ENCODE measurements at regions not wholly inside any gene's neighbourhood (a gene's known extent, or its start where the extent isn't known, plus 50 kb on each side); places are given as distances from the start of the nearest gene placed in this dataset.

- no peak overlapping the region for H3K9ac ChIP-seq (ENCODE audit: low read length)
- no peaks in the 10 kb centered on the region for H3K9me3 ChIP-seq (ENCODE audit: low read length)
- H3K27me3 ChIP-seq (ENCODE audit: low read length): no peaks in the 10 kb centered on the region
- intact Hi-C loops (cut with micrococcal nuclease): loop anchor here (2.0 kb wide), 1 partner anchor 269 kb away; no protein-coding TSS in a partner anchor
- DNase-seq (no peak), ATAC-seq (no peak)
- H3K4me1 ChIP-seq (ENCODE audit: insufficient read depth, low read length): 0 out of 2 replicates have a peak, but pooled peaks cover 2% of the 10 kb centered on the region
- no peaks in the 10 kb centered on the region for H3F3A ChIP-seq (ENCODE audit: low read length, unreplicated experiment)
- BruUV-seq (replicated peaks): no TSS peak
- TF ChIP-seq, protein P1, sequence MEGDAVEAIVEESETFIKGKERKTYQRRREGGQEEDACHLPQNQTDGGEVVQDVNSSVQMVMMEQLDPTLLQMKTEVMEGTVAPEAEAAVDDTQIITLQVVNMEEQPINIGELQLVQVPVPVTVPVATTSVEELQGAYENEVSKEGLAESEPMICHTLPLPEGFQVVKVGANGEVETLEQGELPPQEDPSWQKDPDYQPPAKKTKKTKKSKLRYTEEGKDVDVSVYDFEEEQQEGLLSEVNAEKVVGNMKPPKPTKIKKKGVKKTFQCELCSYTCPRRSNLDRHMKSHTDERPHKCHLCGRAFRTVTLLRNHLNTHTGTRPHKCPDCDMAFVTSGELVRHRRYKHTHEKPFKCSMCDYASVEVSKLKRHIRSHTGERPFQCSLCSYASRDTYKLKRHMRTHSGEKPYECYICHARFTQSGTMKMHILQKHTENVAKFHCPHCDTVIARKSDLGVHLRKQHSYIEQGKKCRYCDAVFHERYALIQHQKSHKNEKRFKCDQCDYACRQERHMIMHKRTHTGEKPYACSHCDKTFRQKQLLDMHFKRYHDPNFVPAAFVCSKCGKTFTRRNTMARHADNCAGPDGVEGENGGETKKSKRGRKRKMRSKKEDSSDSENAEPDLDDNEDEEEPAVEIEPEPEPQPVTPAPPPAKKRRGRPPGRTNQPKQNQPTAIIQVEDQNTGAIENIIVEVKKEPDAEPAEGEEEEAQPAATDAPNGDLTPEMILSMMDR (conservative IDR thresholded peaks at IDR 0.05; ENCODE audit: low read depth, low read length): no peak
- no peak for TF ChIP-seq EZH2phosphoT487 (IDR thresholded peaks at IDR 0.05; ENCODE audit: borderline replicate concordance, low read length)
- TF ChIP-seq EZH2 (IDR thresholded peaks at IDR 0.05; ENCODE audit: low read length, unreplicated experiment): no peak
- ChIA-PET POLR2A (ENCODE audit: unreplicated experiment) (no interaction called here), CTCF (interaction anchor here (0.7 to 0.8 kb wide), 2 partner anchors 184 to 346 kb away, joined by 3 to 5 read pairs; no protein-coding TSS in a partner anchor)
- no peak overlapping the region for H3K27ac ChIP-seq (ENCODE audit: low read length)
- no peak overlapping the region for H3K4me2 ChIP-seq (ENCODE audit: low read length)
- no peak overlapping the region for H3K4me3 ChIP-seq (ENCODE audit: low read length)
- no peaks in the 10 kb centered on the region for H4K20me1 ChIP-seq (ENCODE audit: low read length)
- no peaks in the 10 kb centered on the region for H3K9me2 ChIP-seq (replicated peaks; ENCODE audit: low read length)
- no peaks in the 10 kb centered on the region for H3K79me2 ChIP-seq (ENCODE audit: low read length)
- H3K36me3 ChIP-seq (ENCODE audit: low read depth, low read length): no peaks in the 10 kb centered on the region
- H2AFZ ChIP-seq (ENCODE audit: low read length): no peak overlapping the region
These were observed 182.1 kb upstream of the TSC22D2 start for GRCh38 chr3:150225986-150226385.

- no TSS peak for BruUV-seq (replicated peaks)
These were observed 184.5 kb upstream of the TSC22D2 start for GRCh38 chr3:150223558-150223957.

More at GRCh38 chr3:150223558-150223957, 184.5 kb upstream of the TSC22D2 start:
- H3K4me3 ChIP-seq (ENCODE audit: low read length): no peak overlapping the region
- H3K4me2 ChIP-seq (ENCODE audit: low read length): no peak overlapping the region
- 0 out of 2 replicates have a peak, but pooled peaks cover 2% of the 10 kb centered on the region for H3K4me1 ChIP-seq (ENCODE audit: insufficient read depth, low read length)
- ATAC-seq: no peak
- H2AFZ ChIP-seq (ENCODE audit: low read length): no peak overlapping the region
- H3K36me3 ChIP-seq (ENCODE audit: low read depth, low read length): no peaks in the 10 kb centered on the region
- no peaks in the 10 kb centered on the region for H4K20me1 ChIP-seq (ENCODE audit: low read length)
- TF ChIP-seq EZH2phosphoT487 (IDR thresholded peaks at IDR 0.05; ENCODE audit: borderline replicate concordance, low read length) (no peak), EZH2 (IDR thresholded peaks at IDR 0.05; ENCODE audit: low read length, unreplicated experiment) (no peak)
- TF ChIP-seq, protein P1 (conservative IDR thresholded peaks at IDR 0.05; ENCODE audit: low read depth, low read length): no peak
- ChIA-PET CTCF (no interaction called here), POLR2A (ENCODE audit: unreplicated experiment) (no interaction called here)
- no peaks in the 10 kb centered on the region for H3K79me2 ChIP-seq (ENCODE audit: low read length)
- no peak for DNase-seq
- no peaks in the 10 kb centered on the region for H3F3A ChIP-seq (ENCODE audit: low read length, unreplicated experiment)
- no peak overlapping the region for H3K9ac ChIP-seq (ENCODE audit: low read length)
- H3K27me3 ChIP-seq (ENCODE audit: low read length): no peaks in the 10 kb centered on the region
- no peak overlapping the region for H3K27ac ChIP-seq (ENCODE audit: low read length)
- no peaks in the 10 kb centered on the region for H3K9me2 ChIP-seq (replicated peaks; ENCODE audit: low read length)
- H3K9me3 ChIP-seq (ENCODE audit: low read length): no peaks in the 10 kb centered on the region
- intact Hi-C loops (cut with micrococcal nuclease): no loop called here
